Upper lobe of left lung (tissue), 6 donors: ENCODE measurements at regions not wholly inside any gene's neighbourhood (a gene's known extent, or its start where the extent isn't known, plus 50 kb on each side); places are given as distances from the start of the nearest gene placed in this dataset.

ENCODE experiments used
- ATAC-seq, 2 donors: fragments of 200-7000 bp; cut with Tn5 transposase; one replicate each; pipeline ENCODE4 v1.9.1; 2022; ENCODE audit warnings: mild to moderate bottlenecking in 2 of 2, moderate library complexity in 2 of 2; ENCODE audit not compliant: low FRiP score in 2 of 2
- DNase-seq, 2 donors: peaks; one replicate each; pipeline ENCODE4 v3.0.0-alpha.2; 2019 to 2020
- H3K27ac ChIP-seq, 4 donors: fragments of 200-600 bp; sonication (generic); one replicate each; pipeline ENCODE4 v1.5.1; 2016 to 2019
- H3K27me3 ChIP-seq, 4 donors: fragments of 200-600 bp; sonication (generic); one replicate each; pipeline ENCODE4 v1.5.1; 2017 to 2019
- H3K36me3 ChIP-seq, 4 donors: fragments of 200-600 bp; sonication (generic); one replicate each; pipeline ENCODE4 v1.5.1; 2016 to 2019
- H3K4me1 ChIP-seq, 4 donors: fragments of 200-600 bp; sonication (generic); one replicate each; pipeline ENCODE4 v1.5.1; 2018 to 2019
- H3K4me3 ChIP-seq, 4 donors: fragments of 200-600 bp; sonication (generic); one replicate each; pipeline ENCODE4 v1.5.1; 2017 to 2019; ENCODE audit warnings: mild to moderate bottlenecking in 2 of 4, moderate library complexity in 1 of 4
- H3K9me3 ChIP-seq, 4 donors: fragments of 200-600 bp; sonication (generic); one replicate each; pipeline ENCODE4 v1.5.1; 2018 to 2019
- EP300 ChIP-seq, 4 donors: sonication (generic); formaldehyde crosslinking; IDR thresholded peaks; one replicate each; pipeline ENCODE4 v1.5.1; 2017; ENCODE audit warnings: antibody characterized with exemption in 4 of 4, control low read depth in 2 of 4
- POLR2A ChIP-seq, 4 donors: fragments of 450-650 bp; IDR thresholded peaks; one replicate each; pipeline ENCODE4 v1.5.1; 2016 to 2017; ENCODE audit warnings: antibody characterized with exemption in 4 of 4, mild to moderate bottlenecking in 2 of 4
- POLR2AphosphoS5 ChIP-seq, 2 donors: sonication (generic); formaldehyde crosslinking; IDR thresholded peaks; one replicate each; pipeline ENCODE4 v1.5.1; 2017; ENCODE audit warnings: antibody characterized with exemption in 2 of 2
- WGBS, 2 donors: methylation state at CpG; one replicate each; pipeline ENCODE4 v1.1.5; 2017 to 2018; 5-methylcytosine and 5-hydroxymethylcytosine counted together
- TF ChIP-seq, protein P1 (sequence below), 6 experiments: fragments of 450-650 bp in 4 of 6; fragments of 200-600 bp in 2 of 6; sonication (generic) in 2 of 6; IDR thresholded peaks; one replicate each; pipeline ENCODE4 v1.5.1; 2016 to 2019; ENCODE audit warnings: antibody characterized with exemption in 6 of 6
- donor health status: DM: no; HTN: no; CAD: no; lungs with moderate emphysema.
- donor health status: DM: no; HTN: yes; CAD: no; lungs with severe emphysema.

DNA sequence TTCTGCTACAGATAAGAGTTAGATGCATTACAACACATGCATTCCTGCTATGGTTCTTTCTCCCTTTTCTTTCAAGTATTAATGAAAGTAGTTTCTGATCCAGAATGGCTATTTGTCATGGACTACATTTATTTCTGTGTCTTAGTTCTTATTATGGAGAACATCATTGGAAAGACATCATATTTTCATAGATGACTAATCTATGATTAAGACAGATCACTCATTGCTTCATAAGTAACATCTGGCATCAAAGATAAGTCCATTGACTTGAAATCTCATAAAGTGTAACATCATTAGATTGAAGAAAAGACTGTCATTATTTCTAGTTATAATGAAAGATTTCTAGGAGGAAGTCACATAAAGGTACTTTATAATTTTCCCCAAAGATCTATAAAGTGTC, 366.7 kb downstream of the NSUN3 start:
- no peak for ATAC-seq
- no peaks in the 10 kb centered on the region for H3K27me3 ChIP-seq
- no peaks in the 10 kb centered on the region for H3K9me3 ChIP-seq
- H3K4me3 ChIP-seq: no peak overlapping the region
- no peak overlapping the region for H3K27ac ChIP-seq
- no peaks in the 10 kb centered on the region for H3K36me3 ChIP-seq
- DNase-seq: no peak
- no peak for TF ChIP-seq POLR2AphosphoS5 (IDR thresholded peaks at IDR 0.05)
- TF ChIP-seq, protein P1, sequence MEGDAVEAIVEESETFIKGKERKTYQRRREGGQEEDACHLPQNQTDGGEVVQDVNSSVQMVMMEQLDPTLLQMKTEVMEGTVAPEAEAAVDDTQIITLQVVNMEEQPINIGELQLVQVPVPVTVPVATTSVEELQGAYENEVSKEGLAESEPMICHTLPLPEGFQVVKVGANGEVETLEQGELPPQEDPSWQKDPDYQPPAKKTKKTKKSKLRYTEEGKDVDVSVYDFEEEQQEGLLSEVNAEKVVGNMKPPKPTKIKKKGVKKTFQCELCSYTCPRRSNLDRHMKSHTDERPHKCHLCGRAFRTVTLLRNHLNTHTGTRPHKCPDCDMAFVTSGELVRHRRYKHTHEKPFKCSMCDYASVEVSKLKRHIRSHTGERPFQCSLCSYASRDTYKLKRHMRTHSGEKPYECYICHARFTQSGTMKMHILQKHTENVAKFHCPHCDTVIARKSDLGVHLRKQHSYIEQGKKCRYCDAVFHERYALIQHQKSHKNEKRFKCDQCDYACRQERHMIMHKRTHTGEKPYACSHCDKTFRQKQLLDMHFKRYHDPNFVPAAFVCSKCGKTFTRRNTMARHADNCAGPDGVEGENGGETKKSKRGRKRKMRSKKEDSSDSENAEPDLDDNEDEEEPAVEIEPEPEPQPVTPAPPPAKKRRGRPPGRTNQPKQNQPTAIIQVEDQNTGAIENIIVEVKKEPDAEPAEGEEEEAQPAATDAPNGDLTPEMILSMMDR (IDR thresholded peaks at IDR 0.05): no peak
- no peak for TF ChIP-seq EP300 (IDR thresholded peaks at IDR 0.05)
- no peak for TF ChIP-seq POLR2A (IDR thresholded peaks at IDR 0.05)
- no peaks in the 10 kb centered on the region for H3K4me1 ChIP-seq

DNA sequence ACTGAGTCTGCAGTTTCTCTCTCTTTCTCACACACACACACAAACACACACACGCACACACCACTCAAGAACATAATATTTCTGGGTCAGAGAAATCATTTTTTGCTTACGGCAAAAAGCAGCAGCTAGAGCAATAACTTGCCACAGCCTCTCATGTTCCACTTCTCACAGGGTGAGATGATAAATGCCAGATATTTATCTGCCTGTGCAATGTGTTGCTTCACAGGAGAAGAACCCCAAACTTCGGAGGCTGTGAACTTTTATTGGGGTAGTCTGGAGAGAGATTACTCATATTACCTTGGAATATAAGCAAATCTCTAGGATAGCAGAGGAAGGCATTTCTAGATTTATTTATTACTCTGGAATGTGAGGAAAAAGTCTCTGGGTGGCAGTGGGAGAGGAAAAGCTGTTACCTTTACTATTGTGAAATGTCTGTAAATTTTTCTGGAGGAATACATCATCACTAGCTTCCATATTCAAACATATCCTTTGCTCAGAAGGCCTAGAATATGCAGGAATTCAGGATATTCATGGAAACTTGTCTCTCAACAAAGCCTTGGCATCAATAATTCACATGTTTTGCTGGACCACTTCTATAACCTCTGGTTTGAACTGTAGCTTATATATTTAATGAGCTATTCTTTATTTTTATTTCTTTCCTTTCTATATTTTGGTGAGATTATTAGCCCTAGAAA, 369.2 kb downstream of the NSUN3 start:
- no peak for ATAC-seq
- no peak overlapping the region for H3K4me3 ChIP-seq
- no peaks in the 10 kb centered on the region for H3K9me3 ChIP-seq
- no peak for TF ChIP-seq EP300 (IDR thresholded peaks at IDR 0.05)
- no peak for TF ChIP-seq POLR2AphosphoS5 (IDR thresholded peaks at IDR 0.05)
- TF ChIP-seq, protein P1 (IDR thresholded peaks at IDR 0.05): no peak
- no peak for TF ChIP-seq POLR2A (IDR thresholded peaks at IDR 0.05)
- H3K27ac ChIP-seq: no peak overlapping the region
- H3K4me1 ChIP-seq: no peaks in the 10 kb centered on the region
- no peaks in the 10 kb centered on the region for H3K27me3 ChIP-seq
- WGBS, 2 donors: 70% methylated on average over 3 of the region's 3 CpGs
- no peak for DNase-seq
- H3K36me3 ChIP-seq: no peaks in the 10 kb centered on the region

DNA sequence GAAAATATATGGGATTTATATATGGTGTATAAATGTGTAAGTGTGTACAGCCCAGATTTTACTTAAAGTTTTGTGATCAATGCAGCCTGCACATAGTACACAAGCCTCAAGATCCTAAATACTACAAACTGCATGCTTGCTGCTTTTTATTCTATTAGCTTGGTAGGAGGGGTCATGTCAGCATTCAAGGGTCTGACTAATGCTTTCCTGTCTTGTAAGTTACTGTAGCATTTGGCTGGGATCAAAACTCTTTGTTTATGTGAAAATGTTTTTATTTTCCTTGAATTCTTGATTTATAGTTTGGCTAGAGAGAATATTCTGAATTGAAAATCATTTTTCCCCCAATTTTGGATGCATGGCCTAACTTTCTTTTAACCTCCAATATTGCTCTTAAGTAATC, 370.9 kb downstream of the NSUN3 start:
- H3K4me1 ChIP-seq: no peaks in the 10 kb centered on the region
- no peak overlapping the region for H3K4me3 ChIP-seq
- no peak for DNase-seq
- no peak overlapping the region for H3K27ac ChIP-seq
- H3K27me3 ChIP-seq: no peaks in the 10 kb centered on the region
- no peak for ATAC-seq
- H3K9me3 ChIP-seq: no peaks in the 10 kb centered on the region
- no peak for TF ChIP-seq POLR2AphosphoS5 (IDR thresholded peaks at IDR 0.05)
- TF ChIP-seq POLR2A (IDR thresholded peaks at IDR 0.05): no peak
- TF ChIP-seq EP300 (IDR thresholded peaks at IDR 0.05): no peak
- TF ChIP-seq, protein P1 (IDR thresholded peaks at IDR 0.05): no peak
- H3K36me3 ChIP-seq: no peaks in the 10 kb centered on the region

DNA sequence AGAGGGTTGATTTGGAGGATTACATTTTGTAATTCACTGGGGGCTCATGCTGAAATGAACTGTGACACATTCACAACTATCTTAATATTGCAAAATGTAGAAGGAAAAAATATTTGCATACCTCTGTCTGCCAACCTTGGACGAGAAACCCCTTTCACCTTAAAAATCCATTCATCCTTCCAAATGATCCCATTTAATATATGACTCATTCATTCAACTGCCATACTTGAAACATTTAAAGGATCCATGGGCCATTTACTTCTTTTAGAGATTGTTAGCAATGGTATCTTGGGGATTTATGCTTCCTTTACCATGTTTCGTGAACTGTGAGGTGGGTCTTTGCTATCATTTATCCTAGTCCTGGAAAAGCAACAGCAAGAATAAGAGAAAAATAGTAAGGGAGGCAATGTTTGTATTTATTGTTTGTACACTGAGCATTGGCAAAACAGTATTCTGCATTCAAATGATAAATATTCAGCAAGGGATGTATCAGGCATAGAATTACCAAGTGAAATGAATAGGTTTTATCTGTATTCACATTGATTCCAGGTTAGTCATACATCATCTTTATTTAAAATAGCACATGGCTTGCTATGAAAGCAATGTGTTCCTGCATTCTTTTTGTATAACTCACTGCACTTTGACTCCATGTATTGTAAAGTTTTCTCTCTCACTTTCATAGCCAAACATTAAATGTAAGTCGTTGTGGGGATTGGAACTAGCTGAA, 378.1 kb downstream of the NSUN3 start:
- H3K27ac ChIP-seq: no peak overlapping the region
- ATAC-seq (no peak), DNase-seq (no peak)
- no peaks in the 10 kb centered on the region for H3K4me1 ChIP-seq
- no peaks in the 10 kb centered on the region for H3K36me3 ChIP-seq
- WGBS, 2 donors: 72 to 74% methylated on average over 3 of the region's 3 CpGs
- H3K9me3 ChIP-seq: no peaks in the 10 kb centered on the region
- H3K27me3 ChIP-seq: no peaks in the 10 kb centered on the region
- TF ChIP-seq, protein P1 (IDR thresholded peaks at IDR 0.05): no peak
- no peak for TF ChIP-seq EP300 (IDR thresholded peaks at IDR 0.05)
- no peak for TF ChIP-seq POLR2AphosphoS5 (IDR thresholded peaks at IDR 0.05)
- TF ChIP-seq POLR2A (IDR thresholded peaks at IDR 0.05): no peak
- no peak overlapping the region for H3K4me3 ChIP-seq

DNA sequence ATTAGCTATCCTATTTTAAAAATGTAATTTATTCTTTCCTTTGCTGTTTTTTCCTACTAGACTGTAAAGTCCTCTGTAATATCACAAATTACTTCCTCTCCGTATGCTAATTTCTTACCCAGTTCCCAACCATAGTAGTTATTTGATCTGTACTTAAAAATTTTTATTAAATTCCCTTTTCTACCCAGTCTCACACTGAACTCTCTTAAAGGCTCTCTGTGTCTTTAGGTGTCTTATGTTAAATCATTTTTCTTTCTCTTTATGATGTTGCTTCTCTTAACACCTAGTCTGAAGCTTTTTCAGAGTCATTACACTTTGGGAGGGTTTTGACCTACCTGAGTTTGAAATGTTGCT, 378.6 kb downstream of the NSUN3 start:
- no peaks in the 10 kb centered on the region for H3K9me3 ChIP-seq
- no peak for ATAC-seq
- H3K27ac ChIP-seq: no peak overlapping the region
- TF ChIP-seq POLR2AphosphoS5 (IDR thresholded peaks at IDR 0.05) (no peak), EP300 (IDR thresholded peaks at IDR 0.05) (no peak)
- TF ChIP-seq, protein P1 (IDR thresholded peaks at IDR 0.05): no peak
- no peak for DNase-seq
- 77 to 79% methylated on average over 1 of the region's 1 CpG for WGBS, 2 donors
- H3K36me3 ChIP-seq: no peaks in the 10 kb centered on the region
- H3K4me1 ChIP-seq: no peaks in the 10 kb centered on the region
- no peaks in the 10 kb centered on the region for H3K27me3 ChIP-seq
- H3K4me3 ChIP-seq: no peak overlapping the region
